HG02943 (cell line): ENCODE measurements at regions not wholly inside any gene's neighbourhood (a gene's known extent, or its start where the extent isn't known, plus 50 kb on each side); places are given as distances from the start of the nearest gene placed in this dataset.

Source experiments
- ATAC-seq: cut with Tn5 transposase; IDR thresholded peaks from one replicate; pipeline ENCODE4 v1.9.1; 2021; ENCODE audit warnings: mild to moderate bottlenecking, low read depth, moderate library complexity; ENCODE audit not compliant: unreplicated experiment

- ATAC-seq = no peak
These were observed 77.8 kb upstream of the CADM1 start for GRCh38 chr11:115581871-115582639.

DNA sequence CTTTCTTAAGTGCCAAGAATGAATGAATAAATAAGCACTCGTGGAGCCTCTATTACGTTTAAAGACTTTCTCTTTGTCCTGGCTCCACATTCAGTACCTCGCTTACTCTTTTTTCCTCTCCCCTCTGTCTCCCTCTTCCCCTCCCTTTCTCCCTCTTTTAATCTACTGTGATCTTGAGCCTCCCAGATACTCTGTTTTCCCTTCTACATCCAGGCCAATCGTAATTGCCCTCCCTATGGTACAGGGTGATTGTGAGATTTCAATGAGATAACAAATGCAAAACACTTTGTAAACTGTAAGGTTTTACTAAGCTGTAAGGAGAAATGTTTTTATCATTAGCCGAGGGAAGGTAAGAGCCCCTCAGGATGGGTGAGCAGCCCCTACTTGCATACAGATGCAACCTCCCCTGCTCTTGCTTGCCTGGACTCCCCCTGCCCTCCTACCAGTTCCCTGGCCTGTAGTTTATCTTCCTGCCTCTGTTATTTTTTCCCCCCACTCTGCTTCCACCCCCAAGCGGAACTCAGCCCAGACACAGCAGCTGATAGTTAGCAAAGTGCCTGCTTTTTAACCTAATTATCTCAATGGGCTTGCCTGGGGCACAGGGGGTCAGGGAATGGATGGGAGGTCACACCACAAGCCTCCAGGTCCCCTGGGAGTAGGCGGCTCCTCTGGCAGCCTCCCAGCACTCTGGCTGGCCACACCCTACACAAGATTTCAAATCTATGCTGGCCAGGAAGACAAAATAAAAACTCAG, 76.9 kb upstream of the CADM1 start:
- ATAC-seq = no peak

DNA sequence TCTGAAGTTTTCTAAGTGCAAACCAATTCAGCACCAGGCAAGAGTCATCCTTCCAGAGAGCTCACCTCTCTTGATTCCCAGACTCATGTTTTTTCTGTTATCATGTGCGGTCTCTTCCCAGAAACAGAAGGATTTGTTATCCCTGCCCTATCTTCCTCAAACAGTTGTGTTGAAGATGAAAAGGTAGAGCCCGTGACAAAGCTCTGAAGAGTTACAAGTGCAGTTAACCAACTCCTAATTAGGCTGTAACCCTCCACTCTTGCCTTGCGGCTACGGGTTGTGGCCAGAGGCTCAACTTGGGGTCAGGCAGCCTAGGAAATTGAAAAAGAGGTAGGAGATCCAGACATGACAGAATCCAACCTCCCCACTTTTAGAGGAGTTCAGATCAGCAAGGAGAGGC, 76.2 kb upstream of the CADM1 start:
- no peak for ATAC-seq

DNA sequence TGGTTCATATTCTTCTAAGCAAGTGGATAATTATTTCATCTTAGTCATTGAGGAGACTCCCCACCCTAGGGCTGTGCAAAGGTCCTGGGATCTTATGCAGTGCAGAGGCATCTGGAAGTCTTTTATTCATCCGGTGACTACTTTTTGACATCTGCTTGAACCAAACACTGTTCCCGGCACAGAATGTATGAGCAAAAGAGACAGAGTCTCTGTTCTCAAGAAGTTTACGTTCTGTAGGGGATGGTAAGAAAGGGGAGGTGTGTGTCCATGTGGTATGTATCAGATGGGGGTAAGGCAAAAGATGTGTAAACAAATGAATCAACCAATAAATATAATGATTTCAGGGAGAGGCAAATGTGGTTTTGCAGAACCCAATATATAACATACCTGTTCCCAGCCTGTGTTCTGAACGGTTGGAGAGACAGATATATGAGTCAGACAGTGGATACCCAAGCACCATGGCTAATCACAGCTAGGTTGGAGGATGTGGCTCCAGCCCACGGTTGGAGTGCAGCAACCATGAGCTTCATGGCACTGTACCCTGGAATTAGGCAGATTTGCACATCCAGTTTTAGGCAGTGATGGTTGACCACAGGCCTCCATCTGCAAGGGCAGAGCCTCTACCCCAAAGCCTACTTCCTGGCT, 75.1 kb upstream of the CADM1 start:
- no peak for ATAC-seq

- ATAC-seq = no peak
These were observed 74.1 kb upstream of the CADM1 start for GRCh38 chr11:115578275-115578674.

DNA sequence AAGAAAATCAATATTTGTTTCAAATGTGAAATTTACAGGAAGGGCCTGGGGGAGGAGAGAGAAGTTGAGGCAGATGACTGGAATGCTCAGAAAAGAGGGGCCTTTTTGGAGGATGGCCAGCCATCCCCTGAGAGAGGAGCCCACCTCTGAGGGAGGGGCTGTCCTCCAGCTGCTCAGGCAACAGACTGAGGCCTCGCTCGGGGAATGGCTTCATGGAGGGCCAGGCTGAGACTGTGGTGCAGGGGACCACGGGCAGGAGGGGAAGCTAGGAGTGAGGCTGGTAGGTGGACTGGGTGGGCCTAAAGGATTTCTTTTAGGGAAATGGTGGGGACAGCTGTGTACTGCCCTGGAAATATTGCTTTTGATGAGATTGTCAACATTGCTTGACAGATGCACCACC, 73.5 kb upstream of the CADM1 start:
- no peak for ATAC-seq

GRCh38 chr11:115576606-115577380, 72.6 kb upstream of the CADM1 start:
- no peak for ATAC-seq

DNA sequence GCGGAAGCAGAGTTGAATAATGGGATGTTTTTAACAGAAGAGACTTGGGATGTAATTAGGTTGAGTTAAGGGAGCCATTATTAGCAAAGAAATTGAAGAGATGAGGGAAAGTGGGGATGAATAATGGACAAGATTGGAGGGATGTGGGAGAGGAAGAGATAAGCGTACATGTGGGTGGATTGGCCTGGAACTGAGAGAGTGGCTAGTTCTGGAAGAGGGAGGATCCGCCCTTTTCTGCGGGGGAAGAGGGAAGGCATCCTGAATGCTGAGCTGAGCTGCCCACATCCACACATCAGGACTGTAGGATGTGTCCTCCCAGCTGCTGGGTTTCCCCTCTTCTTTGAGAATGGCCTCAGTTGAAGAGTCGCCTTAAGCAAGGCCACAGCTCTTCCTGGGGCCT, 68.3 kb upstream of the CADM1 start:
- ATAC-seq = no peak

DNA sequence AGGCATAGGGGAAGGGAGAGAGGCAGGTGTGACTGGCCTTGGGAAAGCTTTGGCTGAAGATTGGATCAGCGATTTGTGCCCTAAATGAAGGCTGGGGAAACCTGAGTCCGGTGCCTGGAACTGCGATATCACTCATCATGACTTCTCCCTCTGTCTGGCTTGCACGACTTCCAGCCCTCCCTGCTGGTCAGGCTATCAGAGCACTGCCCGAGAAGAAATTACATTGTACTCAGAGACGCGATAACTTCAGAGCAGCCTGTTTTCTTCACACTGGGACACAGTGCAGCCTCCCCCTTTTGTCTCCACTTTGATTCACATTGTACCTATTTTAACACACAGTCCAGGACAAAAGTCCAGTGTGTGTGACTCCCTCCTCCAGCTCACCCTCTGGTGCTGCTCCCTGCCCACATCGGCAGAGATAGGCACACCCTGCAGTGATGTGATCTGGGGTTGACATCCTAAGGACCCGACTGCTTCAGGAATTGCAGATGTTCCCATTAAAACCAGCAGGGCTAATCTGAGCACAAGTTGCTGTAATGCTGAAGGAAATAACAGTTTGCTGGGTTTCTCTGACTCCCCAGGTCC, 62.1 kb upstream of the CADM1 start:
- no peak for ATAC-seq

GRCh38 chr11:115564851-115565250, 60.6 kb upstream of the CADM1 start:
- no peak for ATAC-seq

DNA sequence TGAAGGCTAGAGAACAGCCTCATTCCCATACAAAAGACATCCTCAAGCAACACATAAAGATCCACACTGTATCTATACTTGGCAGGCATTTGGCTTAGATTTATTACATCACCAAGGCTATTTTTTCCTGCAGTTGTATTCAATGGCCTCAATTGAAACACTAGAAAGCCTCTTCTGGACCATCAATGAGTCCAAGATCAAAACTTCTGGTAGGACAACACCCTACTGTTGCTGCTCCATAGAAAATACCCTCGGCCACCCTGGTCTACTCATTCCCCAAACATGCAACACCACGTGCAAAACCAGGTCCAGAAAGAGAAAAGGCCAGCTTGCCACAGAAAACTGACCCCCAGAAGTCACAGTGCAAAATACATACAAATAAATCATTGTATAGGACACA, 56.9 kb upstream of the CADM1 start:
- ATAC-seq = no peak

GRCh38 chr11:115558635-115559034, 54.4 kb upstream of the CADM1 start:
- no peak for ATAC-seq

DNA sequence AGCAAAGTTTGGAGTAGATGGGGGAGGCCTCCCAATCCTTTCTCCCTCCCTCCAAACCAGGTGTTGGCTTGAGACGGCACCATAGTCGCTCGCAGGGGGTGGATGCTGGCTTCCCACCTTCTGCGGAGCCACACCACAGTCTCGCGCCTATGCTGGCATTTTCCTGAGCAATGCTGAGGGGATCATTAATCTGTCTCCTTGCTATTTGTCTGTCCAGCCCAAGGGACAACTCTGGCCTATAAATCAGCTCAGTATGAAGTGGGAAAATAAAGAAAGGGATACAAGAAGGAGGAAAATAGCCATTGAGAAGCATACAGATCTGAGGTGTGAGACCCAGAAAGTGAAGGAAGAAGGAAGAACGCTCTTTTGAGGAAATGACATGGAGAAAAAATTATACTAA, 53.5 kb upstream of the CADM1 start:
- no peak for ATAC-seq

GRCh38 chr11:115556984-115557383, 52.8 kb upstream of the CADM1 start:
- ATAC-seq = no peak

- no peak for ATAC-seq
These were observed 51.3 kb upstream of the CADM1 start for GRCh38 chr11:115555336-115556090.
